Left lung (tissue), 4 donors: ENCODE measurements at regions not wholly inside any gene's neighbourhood (a gene's known extent, or its start where the extent isn't known, plus 50 kb on each side); places are given as distances from the start of the nearest gene placed in this dataset.

Source experiments
- ATAC-seq: fragments of 200-7000 bp; cut with Tn5 transposase; one replicate; pipeline ENCODE4 v1.9.1; 2020; ENCODE audit warnings: moderate library complexity
- DNase-seq, 4 donors: peaks; one replicate each; pipeline ENCODE4 v3.0.0-alpha.2; 2013 to 2020
- H3K27ac ChIP-seq, 2 donors: fragments of 200-600 bp; sonication (generic) in 1 of 2; one replicate each; pipeline versions ENCODE4 v1.5.0 to v1.8.0; 2020 to 2021
- H3K27me3 ChIP-seq, 2 donors: fragments of 200-600 bp; sonication (generic) in 1 of 2; one replicate each; pipeline versions ENCODE4 v1.5.0 to v1.8.0; 2020 to 2021
- H3K36me3 ChIP-seq, 2 donors: fragments of 200-600 bp; sonication (generic) in 1 of 2; one replicate each; pipeline versions ENCODE4 v1.5.0 to v1.8.0; 2020 to 2021
- H3K4me1 ChIP-seq, 2 donors: fragments of 200-600 bp; one replicate each; pipeline ENCODE4 v1.8.0; 2021
- H3K4me3 ChIP-seq, 2 donors: fragments of 200-600 bp; sonication (generic) in 1 of 2; one replicate each; pipeline versions ENCODE4 v1.5.0 to v1.8.0; 2020 to 2021; ENCODE audit warnings: mild to moderate bottlenecking in 1 of 2
- H3K9me3 ChIP-seq, 2 donors: fragments of 200-600 bp; sonication (generic) in 1 of 2; one replicate each; pipeline versions ENCODE4 v1.5.0 to v1.8.0; 2020 to 2021
- CTCF ChIP-seq, 2 donors: fragments of 200-600 bp; sonication (generic) in 1 of 2; IDR thresholded peaks; one replicate each; pipeline versions ENCODE4 v1.5.0 to v1.8.0; 2021; ENCODE audit warnings: antibody characterized with exemption in 2 of 2
- intact Hi-C, 2 donors: fragments of 100-400 bp; cut with DNase I; formaldehyde crosslinking; loops; one replicate each; pipeline versions ENCODE4 v1.11.2 to v1.14.2; 2022
- donor health status: DM: no; HTN: yes; CAD: no.
- donor health status: DM: no; HTN: no; CAD: no.

GRCh38 chr6:129759796-129760605 lies 50.0 kb upstream of the ARHGAP18 start:
- no peak for TF ChIP-seq CTCF (IDR thresholded peaks at IDR 0.05)
- DNase-seq (no peak), ATAC-seq (no peak)
- Histone ChIP-seq H3K36me3 (no peaks in the 10 kb centered on the region), H3K4me1 (no peaks in the 10 kb centered on the region), H3K9me3 (no peaks in the 10 kb centered on the region), H3K27me3 (peaks cover 0 to 2% of the 10 kb centered on the region in 2 donors), H3K4me3 (no peak overlapping the region), H3K27ac (no peak overlapping the region)
- intact Hi-C loops, result no loop called here
